NT2/D1 (cell line): ENCODE measurements at regions not wholly inside any gene's neighbourhood (a gene's known extent, or its start where the extent isn't known, plus 50 kb on each side); places are given as distances from the start of the nearest gene placed in this dataset.

Experiments
- SUZ12 ChIP-seq: IDR thresholded peaks from 2 replicates; pipeline ENCODE4 v1.6.1; 2011; ENCODE audit not compliant: insufficient read length, insufficient read depth; ENCODE audit errors: extremely low read depth
- YY1 ChIP-seq: IDR thresholded peaks from 2 replicates; pipeline ENCODE4 v1.6.1; 2011; ENCODE audit not compliant: insufficient read length, insufficient read depth
- ZNF274 ChIP-seq: IDR thresholded peaks from 2 replicates; pipeline ENCODE4 v1.6.1; 2011; ENCODE audit warnings: mild to moderate bottlenecking, low read depth, low read length

- no peak for TF ChIP-seq SUZ12
- TF ChIP-seq ZNF274 = no peak
- TF ChIP-seq YY1 = no peak
Measured at GRCh38 chr1:104991702-104992101, 1242.0 kb downstream of the AMY1C start.
